Prostate gland (tissue), 2 donors: ENCODE measurements at regions not wholly inside any gene's neighbourhood (a gene's known extent, or its start where the extent isn't known, plus 50 kb on each side); places are given as distances from the start of the nearest gene placed in this dataset.

Source experiments
- CTCF ChIP-seq, 4 experiments: fragments of 200-600 bp in 2 of 4; fragments of 450-650 bp in 2 of 4; sonication (generic) in 2 of 4; IDR thresholded peaks; 1 replicate in 3 of 4; 2 replicates in 1 of 4; pipeline ENCODE4 v1.5.1; 2016 to 2019; ENCODE audit warnings: antibody characterized with exemption in 4 of 4, mild to moderate bottlenecking in 2 of 4, moderate library complexity in 2 of 4
- POLR2A ChIP-seq: fragments of 450-650 bp; IDR thresholded peaks from one replicate; pipeline ENCODE4 v1.6.1; 2016; ENCODE audit warnings: antibody characterized with exemption, mild to moderate bottlenecking

- TF ChIP-seq CTCF (IDR thresholded peaks at IDR 0.05), result no peak
- TF ChIP-seq POLR2A, result no peak
These were observed 265.1 kb downstream of the GLI2 start for GRCh38 chr2:121000804-121001203.
